ENCODE measurements at regions not wholly inside any gene's neighbourhood (a gene's known extent, or its start where the extent isn't known, plus 50 kb on each side); places are given as distances from the start of the nearest gene placed in this dataset.

DNA sequence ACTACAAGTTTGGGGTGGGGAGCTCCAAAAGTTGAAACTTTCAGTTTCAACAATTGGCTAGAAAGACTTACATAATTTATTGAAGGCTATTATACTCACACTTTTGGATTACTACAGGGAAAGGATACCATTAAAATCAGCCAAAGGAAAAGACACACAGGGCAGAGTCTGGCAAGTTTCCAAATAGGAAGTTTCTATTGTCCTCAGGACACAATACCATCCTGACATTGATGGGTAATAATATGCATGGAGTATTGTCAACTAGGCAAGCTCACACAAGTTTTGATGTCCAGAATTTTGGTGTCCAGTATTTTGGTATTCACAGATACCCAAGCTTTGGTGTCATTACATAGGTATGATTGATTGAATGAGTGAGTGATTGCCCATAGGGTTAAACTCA is 872.6 kb upstream of the SORCS1 start:
- TF ChIP-seq EZH2 (IDR thresholded peaks at IDR 0.05): no peak
- no peak for TF ChIP-seq POLR2AphosphoS5 (IDR thresholded peaks at IDR 0.05; ENCODE audit: borderline replicate concordance, low read depth, low read length)

All from SK-N-MC (cell line).